ENCODE measurements at regions not wholly inside any gene's neighbourhood (a gene's known extent, or its start where the extent isn't known, plus 50 kb on each side); places are given as distances from the start of the nearest gene placed in this dataset.
A peak's percentile ranks its signal among the peaks of the same experiment; 100 is the strongest.

DNA sequence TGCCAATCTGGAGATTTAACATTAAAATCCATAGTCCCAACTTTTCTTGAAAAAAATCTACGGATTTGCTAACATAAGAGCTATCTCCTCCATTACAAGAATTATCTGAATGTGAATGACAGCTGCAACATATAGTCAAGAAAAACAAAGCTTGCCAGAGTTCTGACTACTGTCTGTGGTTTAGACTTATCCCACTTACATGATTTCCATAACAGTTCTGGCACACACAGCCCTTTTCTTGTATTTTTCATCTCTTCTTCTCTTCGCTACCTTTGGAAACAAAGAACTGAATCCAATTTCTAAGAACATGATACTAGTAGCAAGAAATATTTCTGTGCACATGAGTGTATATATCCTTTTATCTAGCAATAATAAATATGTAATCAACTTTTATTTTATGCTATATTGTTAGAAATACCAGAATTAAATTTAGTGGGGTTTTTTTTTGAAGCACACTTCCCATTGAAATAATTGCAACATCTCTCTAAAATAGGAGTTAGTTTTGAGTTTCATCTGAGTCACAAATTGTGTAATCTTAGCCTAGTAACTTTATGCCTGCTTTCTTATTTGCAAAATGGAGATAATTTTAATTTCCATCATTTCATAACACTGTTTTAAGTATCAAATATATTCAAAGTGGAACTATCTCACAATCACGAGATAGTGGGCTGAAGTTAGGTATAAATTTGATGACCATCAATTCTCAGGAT lies 1217.6 kb downstream of the JRKL start:
- Histone ChIP-seq H2BK15ac (replicated peaks; ENCODE audit: low read depth) (no peak overlapping the region), H3K4me1 (ENCODE audit: control insufficient read depth, low read depth, low read length) (no peaks in the 10 kb centered on the region), H3K79me2 (ENCODE audit: control insufficient read depth, insufficient read depth, low read length) (no peaks in the 10 kb centered on the region), H2BK120ac (ENCODE audit: low read depth, low read length) (no peak overlapping the region), H3K4ac (ENCODE audit: low read depth, low read length) (no peak overlapping the region), H3K27me3 (ENCODE audit: insufficient read depth, low read length, poor library complexity) (no peaks in the 10 kb centered on the region), H3K4me3 (ENCODE audit: low read length) (no peak overlapping the region), H3K56ac (ENCODE audit: low read length) (no peak overlapping the region), H2BK5ac (ENCODE audit: low read length) (no peak overlapping the region), H3K27ac (ENCODE audit: low read depth, low read length) (no peak overlapping the region), H3K79me1 (ENCODE audit: low read length) (no peaks in the 10 kb centered on the region), H3K18ac (ENCODE audit: low read length) (no peak overlapping the region), H4K8ac (ENCODE audit: low read depth, low read length) (no peak overlapping the region), H3K36me3 (ENCODE audit: control insufficient read depth, insufficient read depth, low read length) (no peaks in the 10 kb centered on the region), H3K23ac (ENCODE audit: low read length) (no peak overlapping the region), H3K4me2 (ENCODE audit: low read length) (no peak overlapping the region), H4K5ac (ENCODE audit: low read length) (no peak overlapping the region), H2AK5ac (ENCODE audit: low read length) (no peak overlapping the region), H3K9ac (ENCODE audit: low read length) (no peak overlapping the region)
- DNase-seq, result no peak
- no CpG with 5 or more reads among the region's 3 CpGs for WGBS (ENCODE audit: extremely low coverage, insufficient coverage, low lambda C conversion rate)

DNA sequence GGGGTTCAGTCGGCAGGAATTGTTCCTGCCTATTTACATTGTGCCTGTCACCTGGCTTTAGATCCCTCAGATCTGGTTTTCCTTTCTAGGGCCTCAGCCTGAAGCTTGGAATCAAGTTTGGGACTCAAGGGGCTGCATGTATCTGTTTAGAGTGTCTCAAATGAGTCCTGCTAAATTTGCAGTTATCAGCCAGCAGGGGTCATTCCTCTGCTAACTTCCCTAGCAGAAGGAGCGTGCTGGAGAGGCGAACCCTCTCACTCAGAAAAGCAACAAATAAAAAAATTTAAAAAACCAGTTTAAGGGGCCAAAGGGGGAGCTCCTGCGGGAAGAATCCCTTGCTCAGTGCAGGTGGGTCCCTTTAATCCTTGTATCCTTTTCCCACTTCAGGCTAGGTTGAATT lies 1220.2 kb downstream of the JRKL start:
- WGBS (ENCODE audit: extremely low coverage, insufficient coverage, low lambda C conversion rate), result no CpG with 5 or more reads among the region's 4 CpGs

GRCh38 chr11:97610854-97611253 lies 1221.0 kb downstream of the JRKL start:
- no peak overlapping the region for H4K8ac ChIP-seq (ENCODE audit: low read depth, low read length)
- no CpG with 5 or more reads among the region's 5 CpGs for WGBS (ENCODE audit: extremely low coverage, insufficient coverage, low lambda C conversion rate)

More for the DNA sequence above, 1220.2 kb downstream of the JRKL start:
- H4K5ac ChIP-seq (ENCODE audit: low read length), result no peak overlapping the region
- H2AK5ac ChIP-seq (ENCODE audit: low read length), result no peak overlapping the region
- H2BK120ac ChIP-seq (ENCODE audit: low read depth, low read length), result no peak overlapping the region
- H3K18ac ChIP-seq (ENCODE audit: low read length), result no peak overlapping the region
- no peak overlapping the region for H3K4me2 ChIP-seq (ENCODE audit: low read length)
- H3K36me3 ChIP-seq (ENCODE audit: control insufficient read depth, insufficient read depth, low read length), result no peaks in the 10 kb centered on the region
- peak; percentile 39 for DNase-seq
- H2BK5ac ChIP-seq (ENCODE audit: low read length), result no peak overlapping the region
- no peak overlapping the region for H4K8ac ChIP-seq (ENCODE audit: low read depth, low read length)
- H3K9ac ChIP-seq (ENCODE audit: low read length), result no peak overlapping the region
- no peak overlapping the region for H2BK15ac ChIP-seq (replicated peaks; ENCODE audit: low read depth)
- no peaks in the 10 kb centered on the region for H3K27me3 ChIP-seq (ENCODE audit: insufficient read depth, low read length, poor library complexity)
- H3K4me3 ChIP-seq (ENCODE audit: low read length), result no peak overlapping the region
- H3K27ac ChIP-seq (ENCODE audit: low read depth, low read length), result no peak overlapping the region
- no peaks in the 10 kb centered on the region for H3K79me1 ChIP-seq (ENCODE audit: low read length)
- H3K23ac ChIP-seq (ENCODE audit: low read length), result no peak overlapping the region
- no peak overlapping the region for H3K56ac ChIP-seq (ENCODE audit: low read length)
- no peaks in the 10 kb centered on the region for H3K4me1 ChIP-seq (ENCODE audit: control insufficient read depth, low read depth, low read length)
- H3K4ac ChIP-seq (ENCODE audit: low read depth, low read length), result no peak overlapping the region
- H3K79me2 ChIP-seq (ENCODE audit: control insufficient read depth, insufficient read depth, low read length), result no peaks in the 10 kb centered on the region

DNA sequence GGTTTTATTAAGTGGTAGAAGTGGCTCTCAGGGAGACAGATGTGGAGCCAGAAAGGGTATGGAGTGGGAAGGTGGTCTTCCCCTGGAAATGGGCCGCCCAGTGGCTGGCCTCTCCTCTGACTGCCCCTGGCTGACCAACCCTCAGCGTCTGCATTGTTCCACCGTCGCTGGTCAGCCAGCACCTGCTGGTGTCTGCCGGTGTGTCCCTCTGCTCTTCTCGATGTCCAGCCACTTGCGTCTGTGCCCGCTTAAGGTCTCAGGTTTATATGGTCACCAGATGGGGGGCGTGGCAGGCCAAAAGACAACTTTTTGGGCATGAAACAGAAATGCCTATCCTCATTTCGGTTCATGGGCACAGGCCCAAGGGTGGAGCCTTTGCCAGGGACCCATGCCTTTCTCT lies 1221.5 kb downstream of the JRKL start:
- Histone ChIP-seq H3K36me3 (ENCODE audit: control insufficient read depth, insufficient read depth, low read length) (no peaks in the 10 kb centered on the region), H3K9ac (ENCODE audit: low read length) (no peak overlapping the region), H3K79me1 (ENCODE audit: low read length) (no peaks in the 10 kb centered on the region), H3K4me2 (ENCODE audit: low read length) (no peak overlapping the region), H3K23ac (ENCODE audit: low read length) (no peak overlapping the region), H3K4ac (ENCODE audit: low read depth, low read length) (no peak overlapping the region), H3K27me3 (ENCODE audit: insufficient read depth, low read length, poor library complexity) (no peaks in the 10 kb centered on the region), H3K4me3 (ENCODE audit: low read length) (no peak overlapping the region), H2BK5ac (ENCODE audit: low read length) (no peak overlapping the region), H3K18ac (ENCODE audit: low read length) (no peak overlapping the region), H3K27ac (ENCODE audit: low read depth, low read length) (no peak overlapping the region), H3K4me1 (ENCODE audit: control insufficient read depth, low read depth, low read length) (no peaks in the 10 kb centered on the region), H2BK120ac (ENCODE audit: low read depth, low read length) (no peak overlapping the region), H2AK5ac (ENCODE audit: low read length) (no peak overlapping the region), H3K79me2 (ENCODE audit: control insufficient read depth, insufficient read depth, low read length) (no peaks in the 10 kb centered on the region), H4K8ac (ENCODE audit: low read depth, low read length) (no peak overlapping the region), H3K56ac (ENCODE audit: low read length) (no peak overlapping the region), H2BK15ac (replicated peaks; ENCODE audit: low read depth) (no peak overlapping the region), H4K5ac (ENCODE audit: low read length) (no peak overlapping the region)
- no CpG with 5 or more reads among the region's 10 CpGs for WGBS (ENCODE audit: extremely low coverage, insufficient coverage, low lambda C conversion rate)
- DNase-seq, result no peak

More at GRCh38 chr11:97610854-97611253, 1221.0 kb downstream of the JRKL start:
- no peaks in the 10 kb centered on the region for H3K4me1 ChIP-seq (ENCODE audit: control insufficient read depth, low read depth, low read length)
- no peak overlapping the region for H3K4me3 ChIP-seq (ENCODE audit: low read length)
- no peaks in the 10 kb centered on the region for H3K79me1 ChIP-seq (ENCODE audit: low read length)
- no peak overlapping the region for H3K23ac ChIP-seq (ENCODE audit: low read length)
- no peak overlapping the region for H3K4me2 ChIP-seq (ENCODE audit: low read length)
- H3K4ac ChIP-seq (ENCODE audit: low read depth, low read length), result no peak overlapping the region
- H3K36me3 ChIP-seq (ENCODE audit: control insufficient read depth, insufficient read depth, low read length), result no peaks in the 10 kb centered on the region
- no peak overlapping the region for H3K56ac ChIP-seq (ENCODE audit: low read length)
- H3K79me2 ChIP-seq (ENCODE audit: control insufficient read depth, insufficient read depth, low read length), result no peaks in the 10 kb centered on the region
- no peak overlapping the region for H3K27ac ChIP-seq (ENCODE audit: low read depth, low read length)
- no peak overlapping the region for H2BK5ac ChIP-seq (ENCODE audit: low read length)
- no peak overlapping the region for H2AK5ac ChIP-seq (ENCODE audit: low read length)
- no peak overlapping the region for H4K5ac ChIP-seq (ENCODE audit: low read length)
- H3K27me3 ChIP-seq (ENCODE audit: insufficient read depth, low read length, poor library complexity), result no peaks in the 10 kb centered on the region
- DNase-seq, result no peak
- no peak overlapping the region for H2BK15ac ChIP-seq (replicated peaks; ENCODE audit: low read depth)
- H2BK120ac ChIP-seq (ENCODE audit: low read depth, low read length), result no peak overlapping the region
- H3K18ac ChIP-seq (ENCODE audit: low read length), result no peak overlapping the region
- H3K9ac ChIP-seq (ENCODE audit: low read length), result no peak overlapping the region

- Histone ChIP-seq H3K4me1 (ENCODE audit: control insufficient read depth, low read depth, low read length) (no peaks in the 10 kb centered on the region), H3K79me1 (ENCODE audit: low read length) (no peaks in the 10 kb centered on the region), H4K8ac (ENCODE audit: low read depth, low read length) (no peak overlapping the region), H3K4ac (ENCODE audit: low read depth, low read length) (no peak overlapping the region), H3K79me2 (ENCODE audit: control insufficient read depth, insufficient read depth, low read length) (no peaks in the 10 kb centered on the region), H4K5ac (ENCODE audit: low read length) (no peak overlapping the region), H3K4me3 (ENCODE audit: low read length) (no peak overlapping the region), H2BK15ac (replicated peaks; ENCODE audit: low read depth) (no peak overlapping the region), H3K23ac (ENCODE audit: low read length) (no peak overlapping the region), H3K27me3 (ENCODE audit: insufficient read depth, low read length, poor library complexity) (no peaks in the 10 kb centered on the region), H3K56ac (ENCODE audit: low read length) (no peak overlapping the region), H2BK5ac (ENCODE audit: low read length) (no peak overlapping the region), H3K9ac (ENCODE audit: low read length) (no peak overlapping the region), H2BK120ac (ENCODE audit: low read depth, low read length) (no peak overlapping the region), H3K27ac (ENCODE audit: low read depth, low read length) (no peak overlapping the region), H3K36me3 (ENCODE audit: control insufficient read depth, insufficient read depth, low read length) (no peaks in the 10 kb centered on the region), H2AK5ac (ENCODE audit: low read length) (no peak overlapping the region), H3K18ac (ENCODE audit: low read length) (no peak overlapping the region), H3K4me2 (ENCODE audit: low read length) (no peak overlapping the region)
- no peak for DNase-seq
- no CpG with 5 or more reads among the region's 3 CpGs for WGBS (ENCODE audit: extremely low coverage, insufficient coverage, low lambda C conversion rate)
Observed at GRCh38 chr11:97614606-97615005, 1224.8 kb downstream of the JRKL start.

GRCh38 chr11:97615546-97615945 lies 1225.7 kb downstream of the JRKL start:
- Histone ChIP-seq H3K79me1 (ENCODE audit: low read length) (no peaks in the 10 kb centered on the region), H3K4me1 (ENCODE audit: control insufficient read depth, low read depth, low read length) (no peaks in the 10 kb centered on the region), H3K18ac (ENCODE audit: low read length) (no peak overlapping the region), H2AK5ac (ENCODE audit: low read length) (no peak overlapping the region), H3K9ac (ENCODE audit: low read length) (no peak overlapping the region), H3K27me3 (ENCODE audit: insufficient read depth, low read length, poor library complexity) (no peaks in the 10 kb centered on the region), H2BK120ac (ENCODE audit: low read depth, low read length) (no peak overlapping the region), H3K4me3 (ENCODE audit: low read length) (no peak overlapping the region), H3K27ac (ENCODE audit: low read depth, low read length) (no peak overlapping the region), H3K23ac (ENCODE audit: low read length) (no peak overlapping the region), H3K4ac (ENCODE audit: low read depth, low read length) (no peak overlapping the region), H3K56ac (ENCODE audit: low read length) (no peak overlapping the region), H2BK15ac (replicated peaks; ENCODE audit: low read depth) (no peak overlapping the region), H4K5ac (ENCODE audit: low read length) (no peak overlapping the region), H4K8ac (ENCODE audit: low read depth, low read length) (no peak overlapping the region), H3K79me2 (ENCODE audit: control insufficient read depth, insufficient read depth, low read length) (no peaks in the 10 kb centered on the region), H2BK5ac (ENCODE audit: low read length) (no peak overlapping the region), H3K4me2 (ENCODE audit: low read length) (no peak overlapping the region), H3K36me3 (ENCODE audit: control insufficient read depth, insufficient read depth, low read length) (no peaks in the 10 kb centered on the region)
- WGBS (ENCODE audit: extremely low coverage, insufficient coverage, low lambda C conversion rate), result no CpG with 5 or more reads among the region's 4 CpGs
- DNase-seq, result no peak

All from mesendoderm (in vitro differentiated cells).